C4-2B (cell line): ENCODE measurements at regions not wholly inside any gene's neighbourhood (a gene's known extent, or its start where the extent isn't known, plus 50 kb on each side); places are given as distances from the start of the nearest gene placed in this dataset.

Experiments
- H3K27ac ChIP-seq: fragments of 450-650 bp; 2 replicates; pipeline ENCODE4 v1.5.1; 2017
- ZFX ChIP-seq: fragments of 450-650 bp; IDR thresholded peaks from 2 replicates; pipeline ENCODE4 v1.6.1; 2017
- TF ChIP-seq, protein P1 (sequence below): fragments of 450-650 bp; conservative IDR thresholded peaks from 2 replicates; pipeline ENCODE4 v1.5.1; 2017; ENCODE audit warnings: mild to moderate bottlenecking

DNA sequence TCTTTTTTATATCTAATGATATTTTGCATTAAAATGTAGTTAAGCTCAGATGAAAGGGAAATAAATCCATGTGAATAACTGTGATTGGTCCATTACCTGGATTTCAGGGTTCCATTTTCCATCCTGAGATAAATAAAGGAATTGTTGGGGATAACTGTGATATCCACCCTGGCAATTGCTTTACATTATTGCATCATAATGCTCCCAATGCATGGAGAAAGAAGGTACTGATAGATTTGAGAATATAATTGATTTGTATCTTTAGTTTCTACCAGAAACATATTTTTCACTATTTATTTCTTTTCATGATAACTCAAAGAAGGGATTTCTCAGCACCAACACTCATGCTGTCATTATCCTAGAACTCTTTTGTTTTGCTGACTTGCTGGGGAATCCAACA, 102.0 kb upstream of the KCNQ5 start:
- no peak for TF ChIP-seq ZFX
- H3K27ac ChIP-seq, result no peak overlapping the region

DNA sequence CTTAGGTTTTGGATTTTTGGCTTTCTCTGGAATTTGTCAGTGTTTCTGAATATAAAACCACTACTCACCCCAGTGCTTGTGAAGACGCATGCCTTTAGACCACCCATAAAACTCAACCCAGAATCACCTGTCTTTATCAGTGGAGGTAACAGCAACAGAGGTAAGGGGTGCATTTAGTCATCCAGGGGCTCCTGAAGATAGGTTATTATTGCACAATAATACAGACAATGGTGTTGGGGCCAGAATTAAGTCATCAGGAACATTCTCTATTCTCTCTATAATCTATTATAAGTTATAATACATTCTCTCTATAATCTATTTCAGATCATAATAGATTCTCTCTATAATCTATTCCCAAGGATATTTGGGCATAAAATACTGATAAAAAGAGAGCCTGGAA, 100.2 kb upstream of the KCNQ5 start:
- no peak overlapping the region for H3K27ac ChIP-seq
- TF ChIP-seq, protein P1, sequence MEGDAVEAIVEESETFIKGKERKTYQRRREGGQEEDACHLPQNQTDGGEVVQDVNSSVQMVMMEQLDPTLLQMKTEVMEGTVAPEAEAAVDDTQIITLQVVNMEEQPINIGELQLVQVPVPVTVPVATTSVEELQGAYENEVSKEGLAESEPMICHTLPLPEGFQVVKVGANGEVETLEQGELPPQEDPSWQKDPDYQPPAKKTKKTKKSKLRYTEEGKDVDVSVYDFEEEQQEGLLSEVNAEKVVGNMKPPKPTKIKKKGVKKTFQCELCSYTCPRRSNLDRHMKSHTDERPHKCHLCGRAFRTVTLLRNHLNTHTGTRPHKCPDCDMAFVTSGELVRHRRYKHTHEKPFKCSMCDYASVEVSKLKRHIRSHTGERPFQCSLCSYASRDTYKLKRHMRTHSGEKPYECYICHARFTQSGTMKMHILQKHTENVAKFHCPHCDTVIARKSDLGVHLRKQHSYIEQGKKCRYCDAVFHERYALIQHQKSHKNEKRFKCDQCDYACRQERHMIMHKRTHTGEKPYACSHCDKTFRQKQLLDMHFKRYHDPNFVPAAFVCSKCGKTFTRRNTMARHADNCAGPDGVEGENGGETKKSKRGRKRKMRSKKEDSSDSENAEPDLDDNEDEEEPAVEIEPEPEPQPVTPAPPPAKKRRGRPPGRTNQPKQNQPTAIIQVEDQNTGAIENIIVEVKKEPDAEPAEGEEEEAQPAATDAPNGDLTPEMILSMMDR, result no peak
- no peak for TF ChIP-seq ZFX

DNA sequence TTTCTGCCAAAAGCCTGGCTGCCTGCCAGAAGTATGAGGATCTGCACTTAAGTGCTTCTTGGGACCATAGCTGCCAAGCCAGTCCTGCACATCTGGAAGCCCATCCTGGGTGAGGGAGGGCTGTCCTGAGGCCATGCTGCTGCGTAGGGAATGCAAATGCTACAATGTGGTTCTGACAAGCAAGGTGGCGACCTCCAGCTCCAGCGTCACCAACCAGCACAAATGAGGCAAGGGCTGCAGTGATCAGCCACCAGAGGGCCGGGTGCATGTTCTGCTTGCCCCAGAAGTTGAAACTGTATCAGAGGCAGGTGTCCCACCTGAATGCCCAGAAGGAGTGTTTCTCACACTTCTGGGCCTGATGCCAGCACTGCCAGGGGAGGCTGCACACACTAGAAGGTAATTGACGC, 99.1 kb upstream of the KCNQ5 start:
- TF ChIP-seq, protein P1, result peak; percentile 35
- TF ChIP-seq ZFX, result no peak
- no peak overlapping the region for H3K27ac ChIP-seq

DNA sequence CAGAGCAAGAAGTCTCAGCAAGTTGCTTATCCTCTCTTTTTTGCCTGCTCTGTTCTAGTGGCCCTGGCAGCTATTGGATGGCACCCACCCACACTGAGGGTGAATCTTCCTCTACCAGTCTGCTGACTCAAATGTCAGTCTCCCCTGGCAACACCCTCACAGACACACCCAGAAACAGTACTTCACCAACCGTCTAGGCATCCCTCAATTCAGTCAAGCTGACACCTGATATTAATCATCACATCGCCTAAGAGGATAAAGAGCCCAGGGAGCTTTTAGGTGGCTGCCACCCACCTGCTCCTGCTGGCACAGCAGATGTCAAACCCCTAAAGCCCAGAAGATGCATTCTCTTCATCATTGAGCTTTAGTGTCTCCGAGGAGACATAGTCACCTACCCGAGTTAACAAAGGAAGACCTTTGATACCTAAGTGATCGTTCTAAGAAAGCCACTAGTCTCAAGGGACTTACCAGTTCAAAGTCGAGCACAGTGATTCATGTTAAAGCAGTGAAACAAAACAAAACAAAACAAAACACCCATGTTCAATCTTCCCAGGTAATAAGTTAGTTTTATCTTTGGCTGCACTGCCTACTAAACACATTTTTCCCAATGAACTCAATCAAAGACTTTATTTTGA, 97.7 kb upstream of the KCNQ5 start:
- TF ChIP-seq, protein P1, result no peak
- no peak for TF ChIP-seq ZFX
- H3K27ac ChIP-seq, result no peak overlapping the region

DNA sequence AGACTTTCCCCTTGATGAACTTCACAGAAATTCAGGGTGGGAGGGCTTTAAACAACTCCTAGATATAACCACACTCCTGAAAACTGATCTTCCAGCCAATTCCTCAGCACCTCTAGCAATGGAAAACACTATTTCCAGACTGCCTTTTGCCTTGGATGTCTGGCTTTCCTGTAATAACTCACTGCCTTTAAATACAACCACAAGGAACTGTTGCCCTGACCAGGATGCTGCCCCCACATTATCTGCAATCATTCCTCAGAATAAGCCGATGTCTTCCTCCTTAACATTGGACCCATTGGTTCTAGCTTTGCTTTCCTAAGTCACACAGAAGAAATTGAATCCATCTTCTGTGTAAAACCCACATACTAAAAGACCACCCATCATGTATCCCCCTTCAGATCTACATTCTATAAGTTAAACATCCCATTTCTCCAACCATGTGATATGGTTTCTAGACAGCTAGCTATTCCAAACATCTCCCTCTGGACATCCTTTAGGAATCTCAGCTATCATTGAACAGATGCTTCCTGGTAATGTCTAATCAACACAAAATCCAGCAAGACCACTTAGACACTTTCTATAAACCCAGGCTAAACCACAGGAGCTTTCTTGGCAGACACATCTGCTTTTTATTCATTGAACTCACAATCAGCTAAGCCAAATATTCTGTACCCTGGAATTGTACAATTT, 95.9 kb upstream of the KCNQ5 start:
- no peak for TF ChIP-seq ZFX
- TF ChIP-seq, protein P1, result no peak
- no peak overlapping the region for H3K27ac ChIP-seq

DNA sequence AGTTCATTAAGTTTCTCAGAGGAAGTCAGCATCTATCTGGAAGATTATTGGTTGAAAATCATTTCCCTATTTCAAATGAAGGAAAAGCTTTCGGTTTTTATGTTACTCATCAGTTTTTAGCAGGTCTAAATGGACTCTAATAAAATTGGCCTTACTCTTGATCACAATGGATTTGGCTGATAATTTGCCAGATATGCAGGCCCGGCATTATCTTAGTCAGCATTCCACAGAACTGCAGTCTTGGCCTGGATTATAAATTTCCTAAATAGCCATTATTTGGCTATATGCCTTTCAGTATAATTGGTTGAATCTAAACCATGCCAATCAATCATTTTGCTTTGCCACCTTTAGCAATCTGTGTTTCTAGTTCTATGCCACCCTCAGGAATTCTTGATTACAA, 91.7 kb upstream of the KCNQ5 start:
- TF ChIP-seq ZFX, result no peak
- TF ChIP-seq, protein P1, result no peak
- no peak overlapping the region for H3K27ac ChIP-seq

DNA sequence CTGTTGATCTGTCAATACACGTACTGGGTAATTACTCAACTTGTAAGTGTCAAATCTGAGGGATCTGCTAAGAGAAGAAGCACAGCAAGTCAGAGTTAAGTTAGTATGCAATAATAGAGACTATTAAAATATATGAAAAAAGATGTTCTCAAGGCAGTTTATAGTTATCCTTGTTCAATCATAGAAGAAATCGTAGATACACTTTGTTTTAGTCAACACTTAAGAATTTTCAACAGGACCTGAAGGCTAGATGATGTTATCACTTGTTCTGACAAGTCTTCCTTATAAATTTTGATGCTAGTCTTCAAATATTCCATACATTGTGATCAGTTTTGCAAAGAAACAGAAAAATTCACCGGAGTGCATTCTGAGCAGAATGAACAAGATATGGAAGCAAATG, 91.1 kb upstream of the KCNQ5 start:
- no peak overlapping the region for H3K27ac ChIP-seq
- TF ChIP-seq, protein P1, result no peak
- no peak for TF ChIP-seq ZFX

DNA sequence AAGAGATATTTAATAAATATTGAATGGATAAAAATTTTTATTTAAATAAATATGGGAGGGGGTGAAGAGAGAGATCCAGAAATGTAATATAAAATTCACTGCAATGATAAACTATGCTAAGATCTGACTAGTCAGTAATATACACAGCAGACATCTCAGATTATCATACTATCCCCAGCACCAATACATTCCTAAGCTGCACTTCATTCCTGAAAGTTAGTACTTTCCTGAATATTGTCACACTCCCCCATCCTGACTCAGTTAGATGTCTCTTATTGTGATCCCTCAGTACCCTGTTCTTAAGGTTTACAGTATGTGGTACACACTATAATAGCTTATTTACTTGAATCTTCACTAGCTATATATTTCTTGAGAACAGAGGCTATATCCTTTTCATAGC, 88.3 kb upstream of the KCNQ5 start:
- TF ChIP-seq, protein P1, result no peak
- no peak for TF ChIP-seq ZFX
- H3K27ac ChIP-seq, result no peak overlapping the region
